Tibial nerve (tissue), 4 donors: ENCODE measurements at regions not wholly inside any gene's neighbourhood (a gene's known extent, or its start where the extent isn't known, plus 50 kb on each side); places are given as distances from the start of the nearest gene placed in this dataset.

Experiments used
- DNase-seq, 2 donors: peaks; one replicate each; pipeline ENCODE4 v3.0.0-alpha.2; 2019; ENCODE audit warnings: low spot score in 2 of 2
- H3K27ac ChIP-seq, 4 donors: fragments of 200-600 bp; sonication (generic) in 3 of 4; one replicate each; pipeline ENCODE4 v1.5.1; 2017 to 2019; ENCODE audit warnings: mild to moderate bottlenecking in 1 of 4
- H3K27me3 ChIP-seq, 2 donors: fragments of 200-600 bp; sonication (generic) in 1 of 2; one replicate each; pipeline versions ENCODE4 v1.5.1 to v1.6.0; 2017 to 2019
- H3K36me3 ChIP-seq, 3 donors: fragments of 200-600 bp; sonication (generic); one replicate each; pipeline ENCODE4 v1.5.1; 2018 to 2019
- H3K4me1 ChIP-seq, 4 donors: fragments of 200-600 bp; sonication (generic) in 3 of 4; one replicate each; pipeline ENCODE4 v1.5.1; 2017 to 2019
- H3K4me3 ChIP-seq, 4 donors: fragments of 200-600 bp; sonication (generic) in 3 of 4; one replicate each; pipeline ENCODE4 v1.5.1; 2017 to 2019; ENCODE audit warnings: mild to moderate bottlenecking in 1 of 4, moderate library complexity in 1 of 4
- H3K9me3 ChIP-seq, 4 donors: fragments of 200-600 bp; sonication (generic) in 3 of 4; one replicate each; pipeline ENCODE4 v1.5.1; 2017 to 2019
- EP300 ChIP-seq, 2 donors: sonication (generic); formaldehyde crosslinking; IDR thresholded peaks; one replicate each; pipeline ENCODE4 v1.6.1; 2017; ENCODE audit warnings: antibody characterized with exemption in 2 of 2, mild to moderate bottlenecking in 1 of 2
- POLR2A ChIP-seq, 2 donors: fragments of 450-650 bp; IDR thresholded peaks; one replicate each; pipeline ENCODE4 v1.6.1; 2017; ENCODE audit warnings: antibody characterized with exemption in 2 of 2, mild to moderate bottlenecking in 2 of 2, moderate library complexity in 2 of 2
- WGBS, 2 donors: methylation state at CpG; one replicate each; pipeline ENCODE4 v1.1.5; 2018; 5-methylcytosine and 5-hydroxymethylcytosine counted together
- TF ChIP-seq, protein P1 (sequence below), 5 experiments: fragments of 200-600 bp in 3 of 5; fragments of 450-650 bp in 2 of 5; sonication (generic) in 3 of 5; IDR thresholded peaks; one replicate each; pipeline ENCODE4 v1.5.1; 2016 to 2019; ENCODE audit warnings: antibody characterized with exemption in 5 of 5, mild to moderate bottlenecking in 3 of 5, moderate library complexity in 2 of 5

- Histone ChIP-seq H3K27ac (no peak overlapping the region), H3K27me3 (no peaks in the 10 kb centered on the region), H3K4me3 (no peak overlapping the region), H3K9me3 (no peaks in the 10 kb centered on the region), H3K4me1 (peaks cover 0 to 15% (median 0%) of the 10 kb centered on the region in 4 donors), H3K36me3 (no peaks in the 10 kb centered on the region)
- DNase-seq, result no peak
- 28 to 37% methylated on average over 3 of the region's 3 CpGs for WGBS, 2 donors
- TF ChIP-seq, protein P1, sequence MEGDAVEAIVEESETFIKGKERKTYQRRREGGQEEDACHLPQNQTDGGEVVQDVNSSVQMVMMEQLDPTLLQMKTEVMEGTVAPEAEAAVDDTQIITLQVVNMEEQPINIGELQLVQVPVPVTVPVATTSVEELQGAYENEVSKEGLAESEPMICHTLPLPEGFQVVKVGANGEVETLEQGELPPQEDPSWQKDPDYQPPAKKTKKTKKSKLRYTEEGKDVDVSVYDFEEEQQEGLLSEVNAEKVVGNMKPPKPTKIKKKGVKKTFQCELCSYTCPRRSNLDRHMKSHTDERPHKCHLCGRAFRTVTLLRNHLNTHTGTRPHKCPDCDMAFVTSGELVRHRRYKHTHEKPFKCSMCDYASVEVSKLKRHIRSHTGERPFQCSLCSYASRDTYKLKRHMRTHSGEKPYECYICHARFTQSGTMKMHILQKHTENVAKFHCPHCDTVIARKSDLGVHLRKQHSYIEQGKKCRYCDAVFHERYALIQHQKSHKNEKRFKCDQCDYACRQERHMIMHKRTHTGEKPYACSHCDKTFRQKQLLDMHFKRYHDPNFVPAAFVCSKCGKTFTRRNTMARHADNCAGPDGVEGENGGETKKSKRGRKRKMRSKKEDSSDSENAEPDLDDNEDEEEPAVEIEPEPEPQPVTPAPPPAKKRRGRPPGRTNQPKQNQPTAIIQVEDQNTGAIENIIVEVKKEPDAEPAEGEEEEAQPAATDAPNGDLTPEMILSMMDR (IDR thresholded peaks at IDR 0.05), result no peak
- no peak for TF ChIP-seq EP300 (IDR thresholded peaks at IDR 0.05)
- no peak for TF ChIP-seq POLR2A (IDR thresholded peaks at IDR 0.05)
These were observed 228.8 kb upstream of the FAM3C start for GRCh38 chr7:121624958-121625357.

DNA sequence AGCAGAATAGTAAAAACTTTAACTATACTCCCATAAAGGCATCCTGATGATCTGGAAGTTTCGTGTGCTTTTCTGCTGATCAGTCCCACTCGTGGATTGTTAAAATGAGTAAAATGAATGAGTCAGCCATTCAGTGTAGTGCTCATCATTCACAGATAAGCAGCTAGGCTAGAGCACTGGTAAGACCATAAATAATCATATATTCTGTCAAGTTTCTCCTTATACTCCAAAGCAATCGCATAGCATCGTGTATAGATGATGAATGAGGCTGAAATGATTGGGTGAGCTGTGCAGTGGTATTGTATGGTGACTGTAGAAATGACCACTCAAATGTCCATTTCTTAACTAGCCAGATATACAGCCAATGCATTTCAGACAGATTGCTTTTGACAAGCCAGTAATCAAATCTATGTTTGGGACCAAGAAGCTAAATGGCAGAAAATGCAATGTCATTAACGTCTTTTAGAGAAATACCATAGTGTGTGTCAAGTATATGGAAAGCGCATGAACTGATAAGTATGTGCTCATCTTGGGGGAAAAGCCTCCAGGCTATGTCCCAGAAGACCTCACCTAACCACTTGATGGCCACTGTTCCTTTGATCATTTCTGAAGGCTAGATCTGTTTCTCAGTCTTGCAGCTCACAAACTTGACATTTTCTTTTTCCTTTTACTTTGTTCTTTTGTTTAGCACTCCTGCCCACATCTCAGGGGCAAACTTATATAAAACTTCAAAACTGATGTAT lies 227.2 kb upstream of the FAM3C start:
- Histone ChIP-seq H3K4me3 (no peak overlapping the region), H3K27me3 (no peaks in the 10 kb centered on the region), H3K9me3 (no peaks in the 10 kb centered on the region), H3K36me3 (no peaks in the 10 kb centered on the region), H3K27ac (no peak overlapping the region), H3K4me1 (peaks cover 0 to 15% (median 0%) of the 10 kb centered on the region in 4 donors)
- no peak for DNase-seq
- TF ChIP-seq POLR2A (IDR thresholded peaks at IDR 0.05) (no peak), EP300 (IDR thresholded peaks at IDR 0.05) (no peak)
- TF ChIP-seq, protein P1 (IDR thresholded peaks at IDR 0.05), result no peak
- WGBS, 2 donors, result 82 to 88% methylated on average over 6 of the region's 6 CpGs

GRCh38 chr7:121621937-121622336 lies 225.8 kb upstream of the FAM3C start:
- Histone ChIP-seq H3K4me1 (peaks cover 0 to 15% (median 0%) of the 10 kb centered on the region in 4 donors), H3K4me3 (no peak overlapping the region), H3K27me3 (no peaks in the 10 kb centered on the region), H3K27ac (no peak overlapping the region), H3K36me3 (no peaks in the 10 kb centered on the region), H3K9me3 (no peaks in the 10 kb centered on the region)
- no peak for DNase-seq
- 61 to 64% methylated on average over 4 of the region's 4 CpGs for WGBS, 2 donors
- TF ChIP-seq EP300 (IDR thresholded peaks at IDR 0.05) (no peak), POLR2A (IDR thresholded peaks at IDR 0.05) (no peak)
- TF ChIP-seq, protein P1 (IDR thresholded peaks at IDR 0.05), result no peak

DNA sequence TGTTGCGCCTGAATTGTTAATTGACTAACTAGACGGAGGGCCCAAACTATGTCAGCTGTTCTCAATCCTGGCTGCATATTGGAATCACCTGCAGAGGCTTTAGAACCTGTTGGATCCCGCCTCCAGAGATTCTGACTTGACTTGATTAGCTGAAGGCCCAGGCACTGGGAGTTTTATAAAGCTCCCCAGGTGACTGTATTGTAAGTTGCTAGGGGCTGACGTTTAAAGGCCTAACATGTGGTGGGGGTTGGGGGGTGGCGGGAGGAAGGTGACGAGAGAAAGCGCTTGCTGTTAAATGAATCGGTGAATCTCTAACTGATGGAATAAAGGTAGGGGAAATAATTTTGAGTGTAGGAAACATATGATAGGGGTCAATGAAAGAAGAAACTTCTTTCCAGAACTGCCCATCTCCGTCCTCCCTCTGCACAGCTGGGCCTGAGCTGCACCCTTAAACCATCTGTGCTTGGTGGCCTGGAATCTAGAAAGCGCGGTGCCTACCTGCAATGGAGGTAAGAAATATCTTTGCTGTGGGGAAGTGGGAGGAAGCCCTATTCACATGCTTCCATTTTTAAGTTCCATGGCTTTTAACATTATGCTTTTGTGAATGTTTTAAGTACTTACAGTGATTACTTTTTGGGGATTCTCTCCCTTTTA lies 225.0 kb upstream of the FAM3C start:
- DNase-seq, result no peak
- Histone ChIP-seq H3K9me3 (no peaks in the 10 kb centered on the region), H3K4me1 (peaks cover 0 to 15% (median 0%) of the 10 kb centered on the region in 4 donors), H3K4me3 (no peak overlapping the region), H3K27ac (no peak overlapping the region), H3K36me3 (no peaks in the 10 kb centered on the region), H3K27me3 (no peaks in the 10 kb centered on the region)
- no peak for TF ChIP-seq POLR2A (IDR thresholded peaks at IDR 0.05)
- TF ChIP-seq, protein P1 (IDR thresholded peaks at IDR 0.05), result no peak
- no peak for TF ChIP-seq EP300 (IDR thresholded peaks at IDR 0.05)
- WGBS, 2 donors, result 89 to 90% methylated on average over 11 of the region's 11 CpGs

DNA sequence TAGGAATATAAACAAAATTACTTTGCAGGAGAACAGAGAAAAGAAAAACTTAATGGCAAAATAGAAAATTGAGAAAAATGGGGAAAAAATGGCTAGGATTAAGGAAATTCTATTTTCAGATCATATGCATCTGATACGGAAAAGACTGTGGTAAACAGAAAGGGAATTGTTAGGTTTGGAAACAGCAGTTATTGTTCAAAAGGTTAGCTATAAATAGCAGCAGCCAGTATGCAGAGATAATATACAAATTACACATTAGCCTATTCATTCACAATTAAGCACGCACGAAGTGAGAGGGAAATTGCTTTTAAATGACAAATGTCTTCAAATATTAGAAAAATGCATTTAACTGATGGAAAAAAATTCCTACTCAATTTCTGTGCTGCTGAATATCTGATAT lies 224.1 kb upstream of the FAM3C start:
- Histone ChIP-seq H3K4me1 (peaks cover 0 to 15% (median 0%) of the 10 kb centered on the region in 4 donors), H3K27me3 (no peaks in the 10 kb centered on the region), H3K27ac (no peak overlapping the region), H3K9me3 (no peaks in the 10 kb centered on the region), H3K36me3 (no peaks in the 10 kb centered on the region), H3K4me3 (no peak overlapping the region)
- no peak for TF ChIP-seq EP300 (IDR thresholded peaks at IDR 0.05)
- TF ChIP-seq, protein P1 (IDR thresholded peaks at IDR 0.05), result no peak
- no peak for TF ChIP-seq POLR2A (IDR thresholded peaks at IDR 0.05)
- 27 to 39% methylated on average over 3 of the region's 3 CpGs for WGBS, 2 donors
- DNase-seq, result no peak
